GM21390 (cell line): ENCODE measurements at regions not wholly inside any gene's neighbourhood (a gene's known extent, or its start where the extent isn't known, plus 50 kb on each side); places are given as distances from the start of the nearest gene placed in this dataset.

Experiments used
- ATAC-seq: cut with Tn5 transposase; IDR thresholded peaks from one replicate; pipeline ENCODE4 v1.9.1; 2021; ENCODE audit not compliant: unreplicated experiment

DNA sequence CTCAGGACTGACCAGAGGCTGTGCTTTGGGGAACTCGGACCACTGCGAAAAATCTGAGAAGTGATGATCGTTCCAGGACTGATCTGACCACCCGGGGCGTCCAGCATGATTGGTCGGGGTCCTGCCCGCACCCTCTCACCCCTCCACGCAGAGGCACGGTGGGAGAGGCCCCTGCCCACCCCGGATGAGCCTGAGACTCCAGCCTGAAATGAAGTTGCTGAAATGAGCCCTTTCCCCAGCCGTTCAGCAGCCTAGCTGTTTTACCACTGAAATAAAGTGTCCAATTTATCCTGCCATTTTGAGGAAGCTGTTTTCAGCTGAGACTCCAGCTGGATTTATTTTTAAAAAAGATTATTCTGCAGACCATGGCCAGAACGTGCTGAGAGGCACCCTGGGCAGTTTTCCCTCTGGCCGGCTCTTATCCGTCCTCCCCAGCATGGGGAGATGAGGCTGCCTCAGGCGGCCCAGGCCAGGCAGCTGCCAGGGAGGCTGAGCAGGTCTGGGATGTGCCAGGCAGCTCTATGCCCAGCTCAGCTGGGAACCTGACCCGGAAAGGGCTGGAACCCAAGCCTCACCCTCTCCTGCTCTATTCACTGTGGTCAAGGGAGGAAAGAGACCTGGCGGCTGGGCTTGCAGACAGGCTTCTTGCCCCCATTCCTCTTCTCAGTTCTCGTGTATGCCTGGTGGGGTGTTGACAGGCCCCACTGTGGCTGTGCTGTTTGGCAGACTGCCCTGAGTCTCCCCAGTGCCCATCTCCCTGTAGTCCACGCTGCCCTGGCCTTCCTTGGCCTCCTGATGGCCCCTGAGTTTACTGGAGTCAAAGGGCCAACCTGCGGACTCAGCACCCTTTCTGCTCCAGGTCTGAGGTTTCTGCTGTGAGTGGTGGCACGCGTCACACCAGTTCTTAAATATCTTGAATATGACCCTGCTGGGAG lies 161.0 kb upstream of the B3GAT1 start:
- ATAC-seq, result no peak

- no peak for ATAC-seq
These were observed 159.3 kb upstream of the B3GAT1 start for GRCh38 chr11:134571301-134571700.

- no peak for ATAC-seq
These were observed 157.2 kb upstream of the B3GAT1 start for GRCh38 chr11:134569195-134569594.

DNA sequence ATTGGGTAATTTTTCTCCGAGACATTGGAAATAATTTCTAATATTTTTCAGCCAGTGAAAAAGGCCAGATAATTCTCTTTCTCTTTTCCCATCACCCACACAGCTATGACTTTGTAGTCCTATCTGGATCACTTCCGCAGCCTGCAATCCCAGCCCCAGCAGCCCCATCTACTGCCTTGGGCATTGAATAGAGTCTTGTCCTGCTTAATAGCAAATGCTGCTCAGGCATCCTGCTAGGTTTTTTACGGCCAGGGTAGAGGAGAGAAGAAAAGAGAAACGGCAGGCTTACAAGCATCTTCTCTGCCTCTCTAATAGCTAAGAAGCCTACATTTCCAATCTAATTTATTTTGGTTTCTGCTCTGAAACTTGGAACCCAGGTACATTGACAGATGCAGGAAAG lies 154.3 kb upstream of the B3GAT1 start:
- ATAC-seq, result no peak

GRCh38 chr11:134565343-134565891 lies 153.4 kb upstream of the B3GAT1 start:
- no peak for ATAC-seq

- no peak for ATAC-seq
These were observed 152.6 kb upstream of the B3GAT1 start for GRCh38 chr11:134564472-134565200.

DNA sequence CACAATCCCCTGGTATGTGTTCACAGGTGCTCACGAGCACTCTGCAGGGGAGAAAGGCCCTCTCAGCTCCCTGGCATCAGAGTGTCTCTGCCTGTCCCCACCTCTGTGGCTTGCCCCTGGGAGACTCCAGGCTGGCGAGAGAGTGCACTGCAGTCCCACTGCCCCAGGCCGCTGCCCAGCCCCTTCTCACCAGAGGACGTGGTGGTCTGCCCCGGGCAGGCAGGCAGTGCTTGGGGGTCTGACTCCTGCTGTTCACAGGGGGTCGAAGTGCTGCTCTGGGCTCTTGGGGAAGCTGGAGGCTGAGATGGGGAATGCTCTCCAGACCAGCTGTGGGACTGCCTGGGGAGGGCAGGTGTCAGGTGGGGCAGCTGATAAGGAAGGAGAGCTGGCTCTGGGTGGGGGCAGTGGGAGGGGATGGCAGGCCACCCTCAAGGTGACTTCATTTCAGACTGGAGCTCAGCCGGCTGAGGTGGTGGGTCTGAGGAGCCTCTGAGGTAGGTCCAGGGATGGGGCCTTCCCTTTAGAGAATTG lies 151.0 kb upstream of the B3GAT1 start:
- no peak for ATAC-seq

DNA sequence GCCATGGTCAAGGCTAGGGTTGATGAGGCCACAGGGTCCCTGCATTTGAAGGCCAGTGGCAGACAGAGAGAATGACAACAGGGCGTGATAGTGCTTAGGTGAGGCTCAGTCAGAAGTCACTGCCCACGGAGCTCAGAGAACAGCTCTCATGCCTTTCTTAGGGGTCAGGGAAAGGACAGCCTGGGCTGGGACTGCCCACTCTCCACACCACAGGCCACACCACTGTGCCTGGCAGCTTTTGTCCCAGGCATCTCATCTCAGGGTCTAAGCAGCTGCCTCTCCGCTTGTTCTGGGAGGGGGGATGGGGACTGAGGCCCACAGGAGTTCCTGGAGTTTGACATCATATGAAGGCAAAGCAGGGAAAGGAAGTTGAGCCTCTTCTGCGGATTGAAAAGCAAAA lies 150.2 kb upstream of the B3GAT1 start:
- no peak for ATAC-seq

DNA sequence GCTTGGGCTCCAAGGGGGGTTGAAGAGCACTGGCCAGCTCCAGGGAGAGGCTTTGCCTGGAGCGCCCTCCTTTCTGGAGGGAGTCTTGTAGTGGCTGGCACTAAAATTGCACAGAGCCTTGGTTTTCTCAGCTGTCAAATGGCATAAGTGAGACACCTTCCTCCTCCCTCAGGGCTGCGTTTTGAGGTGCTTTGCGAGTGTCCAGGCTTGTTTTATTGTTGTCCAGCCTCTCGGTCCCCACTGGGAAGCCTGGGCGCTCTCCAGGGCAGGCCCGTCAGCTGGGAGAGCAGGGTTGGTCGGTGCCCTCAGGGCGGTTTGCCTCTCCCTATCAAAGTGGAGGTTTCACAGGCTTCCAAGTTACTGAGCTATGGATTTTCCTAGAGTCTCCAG lies 149.3 kb upstream of the B3GAT1 start:
- ATAC-seq, result no peak

GRCh38 chr11:134560566-134561330 lies 148.7 kb upstream of the B3GAT1 start:
- ATAC-seq, result no peak

GRCh38 chr11:134560066-134560465 lies 148.0 kb upstream of the B3GAT1 start:
- no peak for ATAC-seq

DNA sequence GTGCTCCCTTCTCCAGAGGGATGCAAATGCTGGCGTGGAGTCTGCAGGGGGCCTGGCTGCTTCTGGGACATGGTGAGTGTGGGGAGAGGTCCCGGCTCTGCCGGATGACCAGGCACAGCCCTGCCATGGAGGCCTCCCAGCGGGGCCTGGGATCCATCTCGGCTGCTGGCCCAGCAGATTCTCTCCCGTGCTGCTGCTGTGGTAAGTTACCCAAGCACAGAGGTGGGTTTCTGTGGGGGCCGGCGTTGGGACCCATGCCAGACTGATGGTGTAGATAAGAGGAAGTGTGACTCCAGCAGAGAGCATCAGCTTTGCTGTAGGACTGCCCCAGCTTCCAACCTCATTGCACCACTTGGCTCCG lies 147.5 kb upstream of the B3GAT1 start:
- no peak for ATAC-seq

DNA sequence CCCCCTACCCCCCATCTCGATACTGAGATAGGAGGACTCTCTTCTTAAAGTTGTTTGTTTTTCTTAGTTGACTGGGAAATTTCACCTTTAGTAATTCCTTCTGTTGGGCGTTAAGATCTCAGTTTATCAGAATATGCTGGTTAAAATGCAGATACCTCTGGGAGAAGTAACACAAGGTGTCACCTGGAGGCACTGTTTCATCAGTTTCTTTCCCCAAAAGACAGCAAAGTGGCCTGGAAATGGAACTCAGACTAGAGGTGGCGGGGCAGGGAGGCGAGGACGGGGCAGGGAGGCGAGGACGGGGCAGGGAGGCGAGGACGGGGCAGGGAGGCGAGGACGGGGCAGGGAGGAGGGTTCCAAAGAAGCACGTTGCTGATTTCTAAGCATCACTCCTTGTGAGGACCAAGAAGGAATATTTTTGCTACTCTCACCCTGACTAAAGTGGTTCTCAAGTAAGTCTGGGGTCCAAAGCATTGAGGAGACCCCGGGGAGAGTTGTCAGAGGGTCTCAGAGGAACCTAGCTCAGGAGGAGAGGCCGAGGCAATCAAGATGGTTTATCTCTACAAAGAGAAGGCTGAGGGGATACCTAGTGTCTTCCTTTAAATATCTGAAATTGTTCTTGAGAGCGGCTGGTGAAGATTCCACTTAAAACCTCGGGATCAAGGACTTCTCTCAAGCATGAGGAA lies 147.0 kb upstream of the B3GAT1 start:
- ATAC-seq, result no peak

DNA sequence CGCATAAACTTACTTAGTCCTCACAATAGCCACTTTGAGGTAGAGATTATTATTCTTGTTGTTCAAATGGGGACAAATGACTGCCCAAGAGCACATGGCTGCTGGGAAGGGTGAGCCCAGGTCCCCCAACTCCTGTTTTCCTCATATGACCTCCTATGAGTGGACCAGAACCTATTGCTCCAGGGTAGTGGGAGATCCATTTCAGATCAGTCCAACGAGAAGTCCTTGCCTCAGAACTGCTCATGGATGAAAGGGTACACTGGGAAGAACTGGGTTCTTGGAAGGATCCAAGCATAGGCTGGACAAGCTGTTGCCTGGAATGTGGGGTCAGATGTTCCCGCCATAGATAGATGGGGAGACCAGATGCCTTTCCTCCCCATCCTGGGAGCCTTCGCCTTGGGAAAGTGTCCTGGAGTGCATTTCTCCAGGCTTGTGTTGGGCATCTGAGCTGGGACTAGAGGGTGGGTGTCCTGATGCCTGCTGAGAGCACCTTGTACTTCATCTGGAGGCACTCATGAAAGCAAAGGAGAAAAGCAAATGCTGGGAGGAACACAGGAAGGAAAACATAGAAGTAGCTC lies 146.3 kb upstream of the B3GAT1 start:
- ATAC-seq, result no peak

DNA sequence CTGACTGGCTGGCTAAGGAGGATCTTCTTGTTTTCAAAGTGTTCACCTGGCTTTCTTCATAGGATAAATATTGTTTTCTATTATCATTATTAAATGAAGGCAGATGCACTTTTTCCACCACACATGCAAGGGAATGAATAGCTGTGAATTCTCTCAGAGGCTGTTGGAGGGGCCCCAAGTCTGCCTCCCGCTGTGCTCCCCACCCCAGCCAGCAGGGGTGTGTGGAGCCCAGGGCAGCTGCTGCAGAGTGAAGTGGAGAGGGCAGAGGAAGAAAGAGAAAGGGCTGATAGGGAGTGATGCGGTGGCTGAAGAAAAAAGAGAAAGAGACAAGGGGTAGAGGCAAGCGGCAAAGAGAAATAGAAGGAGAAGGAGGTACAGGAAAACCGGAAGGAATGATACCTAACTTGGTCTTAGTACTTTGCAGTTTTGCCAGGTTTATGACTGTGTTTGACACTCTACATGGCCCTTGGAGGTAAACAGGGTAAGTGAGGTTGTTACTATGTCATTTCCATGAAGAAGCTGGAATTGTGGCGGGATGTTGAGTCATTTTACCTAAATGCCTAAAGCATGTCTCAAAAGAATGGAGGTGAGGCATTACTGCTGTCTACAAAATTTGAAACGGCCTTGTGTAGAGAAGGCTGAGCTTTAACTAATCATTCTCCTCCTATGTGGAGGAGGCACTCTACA lies 145.7 kb upstream of the B3GAT1 start:
- no peak for ATAC-seq

- no peak for ATAC-seq
These were observed 144.1 kb upstream of the B3GAT1 start for GRCh38 chr11:134556186-134556585.

- ATAC-seq, result no peak
These were observed 143.5 kb upstream of the B3GAT1 start for GRCh38 chr11:134555510-134555909.

- ATAC-seq, result no peak
These were observed 142.8 kb upstream of the B3GAT1 start for GRCh38 chr11:134554861-134555260.

DNA sequence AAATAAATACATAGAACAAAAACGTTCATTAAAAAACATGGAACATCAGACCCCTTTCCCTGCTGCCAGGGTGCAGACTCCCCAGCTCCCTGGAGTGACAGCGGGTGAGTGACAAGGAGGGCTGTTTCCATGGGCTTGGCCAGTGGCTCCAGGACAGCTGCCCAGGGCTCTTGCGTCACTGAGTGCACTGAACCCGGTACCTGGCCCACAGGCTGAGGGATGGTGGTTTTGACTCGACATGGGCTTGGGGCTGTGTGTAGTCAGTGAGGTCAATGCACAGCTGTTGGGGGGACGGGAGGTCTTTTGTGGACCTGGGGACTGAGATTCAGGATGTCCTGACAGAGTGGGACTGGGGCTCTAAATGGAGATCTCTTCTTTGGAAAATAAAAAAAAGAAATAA lies 142.1 kb upstream of the B3GAT1 start:
- ATAC-seq, result no peak

DNA sequence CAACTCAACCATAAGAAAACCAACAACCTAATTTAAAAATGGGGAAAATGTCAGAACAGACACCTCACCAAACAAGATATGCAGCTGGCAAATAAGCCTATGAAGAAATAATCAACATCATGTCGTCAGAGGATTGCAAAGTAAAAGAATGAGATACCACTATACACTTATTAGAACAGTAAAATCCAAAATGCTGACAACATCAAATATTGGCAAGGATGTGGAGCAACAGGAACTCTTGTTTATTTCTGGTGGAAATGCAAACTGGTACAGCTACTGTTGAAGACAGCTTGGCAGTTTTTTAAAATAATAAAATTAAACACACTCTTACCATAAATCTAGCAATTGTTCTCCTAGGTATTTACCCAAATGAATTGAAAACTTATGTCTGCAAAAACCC lies 140.7 kb upstream of the B3GAT1 start:
- ATAC-seq, result no peak
